OCI-LY7 (cell line): ENCODE measurements at regions not wholly inside any gene's neighbourhood (a gene's known extent, or its start where the extent isn't known, plus 50 kb on each side); places are given as distances from the start of the nearest gene placed in this dataset.

Experiments
- BruUV-seq: library from RNA; stranded (reverse); fragments of 400-500 nt; replicated peaks from 2 replicates; lab custom pipeline; 2021; lab: Mats Ljungman, UMichigan
- CTCF ChIA-PET: fragments of 300-600 bp; sonication (Branson Sonifier 250); formaldehyde crosslinking; loops from one replicate; lab custom pipeline; 2022; ENCODE audit warnings: antibody characterized with exemption; ENCODE audit not compliant: unreplicated experiment; lab: Charles Lee
- POLR2A ChIA-PET: fragments of 300-600 bp; sonication (Branson Sonifier 250); formaldehyde crosslinking; loops from one replicate; lab custom pipeline; 2022; ENCODE audit warnings: antibody characterized with exemption; lab: Charles Lee
- DNase-seq: peaks from one replicate; pipeline ENCODE4 v3.0.0-alpha.2; 2015; ENCODE audit warnings: low spot score
- H2AFZ ChIP-seq: fragments of 200-600 bp; sonication (generic), shearing (Covaris generic); 2 replicates; pipeline ENCODE4 v1.6.1; 2014; ENCODE audit warnings: mild to moderate bottlenecking, antibody characterized with exemption, low read length, moderate library complexity
- H3K27ac ChIP-seq: fragments of 200-600 bp; sonication (generic); 2 replicates; pipeline ENCODE4 v1.5.1; 2014; ENCODE audit warnings: mixed run types, low read depth, mild to moderate bottlenecking, moderate library complexity, low read length, inconsistent platforms; ENCODE audit not compliant: poor library complexity, severe bottlenecking
- H3K36me3 ChIP-seq: fragments of 200-600 bp; sonication (generic); 2 replicates; pipeline ENCODE4 v1.6.1; 2014; ENCODE audit warnings: mild to moderate bottlenecking, antibody characterized with exemption, low read length, moderate library complexity, mixed read lengths; ENCODE audit not compliant: insufficient read depth
- H3K4me1 ChIP-seq: fragments of 200-600 bp; sonication (generic); 2 replicates; pipeline ENCODE4 v1.5.1; 2014; ENCODE audit warnings: mild to moderate bottlenecking, low read length; ENCODE audit not compliant: insufficient read depth, poor library complexity, severe bottlenecking
- H3K4me2 ChIP-seq: fragments of 200-600 bp; sonication (generic); 2 replicates; pipeline ENCODE4 v1.6.1; 2014; ENCODE audit warnings: mild to moderate bottlenecking, low read length
- H3K4me3 ChIP-seq: fragments of 200-600 bp; sonication (generic); 2 replicates; pipeline ENCODE4 v1.5.1; 2014; ENCODE audit warnings: mild to moderate bottlenecking, low read depth, low read length; ENCODE audit not compliant: poor library complexity, severe bottlenecking
- H3K79me2 ChIP-seq: fragments of 200-600 bp; sonication (generic); 2 replicates; pipeline ENCODE4 v1.6.1; 2016; ENCODE audit warnings: low read depth, mild to moderate bottlenecking, low read length, moderate library complexity, mixed read lengths; ENCODE audit not compliant: insufficient read depth
- H3K9me2 ChIP-seq: fragments of 200-600 bp; sonication (generic); 2 replicates; pipeline ENCODE4 v1.6.1; 2016; ENCODE audit warnings: mild to moderate bottlenecking, low read length, mixed read lengths; ENCODE audit not compliant: insufficient read depth
- H3K9me3 ChIP-seq: fragments of 200-600 bp; sonication (generic); 2 replicates; pipeline ENCODE4 v1.6.1; 2014; ENCODE audit warnings: mild to moderate bottlenecking, mixed run types, low read length, mixed read lengths
- H4K20me1 ChIP-seq: fragments of 200-600 bp; sonication (generic); 2 replicates; pipeline ENCODE4 v1.6.1; 2014; ENCODE audit warnings: mild to moderate bottlenecking, antibody characterized with exemption, low read length, moderate library complexity, mixed read lengths; ENCODE audit not compliant: insufficient read depth
- EZH2phosphoT487 ChIP-seq: fragments of 200-600 bp; sonication (generic); IDR thresholded peaks from 2 replicates; pipeline ENCODE4 v1.6.1; 2018; ENCODE audit warnings: low read depth, borderline replicate concordance, mild to moderate bottlenecking, mixed run types, antibody characterized with exemption, low read length, moderate library complexity, mixed read lengths
- intact Hi-C: fragments of 100-400 bp; cut with micrococcal nuclease; formaldehyde crosslinking; loops from one replicate; pipeline ENCODE4 v1.10.0; 2022; ENCODE audit not compliant: unreplicated experiment
- TF ChIP-seq, protein P1 (sequence below): fragments of 200-600 bp; sonication (generic); conservative IDR thresholded peaks from 2 replicates; pipeline ENCODE4 v1.5.1; 2014; ENCODE audit warnings: mild to moderate bottlenecking, antibody characterized with exemption, low read length, moderate library complexity, mixed read lengths

DNA sequence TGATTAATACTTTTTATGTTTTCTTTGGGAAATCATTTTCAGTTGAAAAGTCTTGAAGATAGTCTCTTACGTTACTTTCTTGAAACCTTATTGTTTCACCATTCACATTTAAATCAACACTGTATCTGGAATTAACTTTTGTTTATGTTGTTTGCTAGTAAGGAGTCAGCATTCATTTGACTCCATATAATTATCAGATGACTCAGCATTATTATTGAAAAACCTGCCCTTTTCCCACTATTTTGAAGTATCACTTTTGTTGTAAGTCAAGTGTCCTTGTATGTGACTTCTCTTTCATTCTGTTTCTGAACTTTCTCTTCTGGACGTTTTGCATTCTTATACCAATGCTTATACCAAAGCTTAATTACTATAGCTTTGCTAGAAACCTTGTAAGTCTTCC, 186.1 kb upstream of the KLF12 start:
- no TSS peak for BruUV-seq
- intact Hi-C loops = no loop called here
- H3K4me2 ChIP-seq = no peak overlapping the region
- ChIA-PET POLR2A (no interaction called here), CTCF (no interaction called here)
- no peaks in the 10 kb centered on the region for H3K9me3 ChIP-seq
- no peaks in the 10 kb centered on the region for H4K20me1 ChIP-seq
- H3K27ac ChIP-seq = no peak overlapping the region
- no peak for TF ChIP-seq EZH2phosphoT487
- TF ChIP-seq, protein P1, sequence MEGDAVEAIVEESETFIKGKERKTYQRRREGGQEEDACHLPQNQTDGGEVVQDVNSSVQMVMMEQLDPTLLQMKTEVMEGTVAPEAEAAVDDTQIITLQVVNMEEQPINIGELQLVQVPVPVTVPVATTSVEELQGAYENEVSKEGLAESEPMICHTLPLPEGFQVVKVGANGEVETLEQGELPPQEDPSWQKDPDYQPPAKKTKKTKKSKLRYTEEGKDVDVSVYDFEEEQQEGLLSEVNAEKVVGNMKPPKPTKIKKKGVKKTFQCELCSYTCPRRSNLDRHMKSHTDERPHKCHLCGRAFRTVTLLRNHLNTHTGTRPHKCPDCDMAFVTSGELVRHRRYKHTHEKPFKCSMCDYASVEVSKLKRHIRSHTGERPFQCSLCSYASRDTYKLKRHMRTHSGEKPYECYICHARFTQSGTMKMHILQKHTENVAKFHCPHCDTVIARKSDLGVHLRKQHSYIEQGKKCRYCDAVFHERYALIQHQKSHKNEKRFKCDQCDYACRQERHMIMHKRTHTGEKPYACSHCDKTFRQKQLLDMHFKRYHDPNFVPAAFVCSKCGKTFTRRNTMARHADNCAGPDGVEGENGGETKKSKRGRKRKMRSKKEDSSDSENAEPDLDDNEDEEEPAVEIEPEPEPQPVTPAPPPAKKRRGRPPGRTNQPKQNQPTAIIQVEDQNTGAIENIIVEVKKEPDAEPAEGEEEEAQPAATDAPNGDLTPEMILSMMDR = no peak
- no peaks in the 10 kb centered on the region for H3K4me1 ChIP-seq
- no peaks in the 10 kb centered on the region for H3K36me3 ChIP-seq
- 0 out of 2 replicates have a peak, but pooled peaks cover 3% of the 10 kb centered on the region for H3K9me2 ChIP-seq
- H3K79me2 ChIP-seq = no peaks in the 10 kb centered on the region
- no peak overlapping the region for H3K4me3 ChIP-seq
- DNase-seq = no peak
- no peak overlapping the region for H2AFZ ChIP-seq

DNA sequence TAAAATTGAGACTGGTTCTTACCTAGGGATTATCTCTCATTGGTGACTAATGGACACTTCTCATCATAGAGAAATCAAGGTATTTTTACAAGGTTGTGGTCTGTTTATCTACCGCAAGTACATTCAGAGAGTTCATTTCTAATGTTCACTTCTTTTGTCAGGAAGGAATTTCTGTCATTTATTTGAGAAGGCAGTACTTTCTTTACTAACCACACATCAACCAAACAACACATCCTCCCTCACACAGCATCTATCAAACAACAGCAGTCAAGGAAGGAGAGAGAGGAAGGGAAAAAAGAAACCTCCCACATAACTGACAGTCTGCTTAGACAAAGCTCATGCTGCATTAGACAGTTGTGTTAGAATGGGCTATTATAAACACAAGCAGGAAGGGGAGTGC, 182.3 kb upstream of the KLF12 start:
- POLR2A ChIA-PET = interaction anchor here (0.6 to 1.6 kb wide), 4 partner anchors 8 to 776 kb away, joined by 3 to 5 read pairs (median 4); no protein-coding TSS in a partner anchor
- TF ChIP-seq, protein P1 = no peak
- Histone ChIP-seq H3K9me3 (no peaks in the 10 kb centered on the region), H2AFZ (no peak overlapping the region), H3K36me3 (no peaks in the 10 kb centered on the region), H3K4me1 (no peaks in the 10 kb centered on the region), H3K27ac (no peak overlapping the region), H3K4me2 (no peak overlapping the region), H3K4me3 (no peak overlapping the region), H3K9me2 (0 out of 2 replicates have a peak, but pooled peaks cover 3% of the 10 kb centered on the region), H4K20me1 (no peaks in the 10 kb centered on the region), H3K79me2 (no peaks in the 10 kb centered on the region)
- intact Hi-C loops = no loop called here
- no TSS peak for BruUV-seq
- no peak for DNase-seq
- CTCF ChIA-PET = no interaction called here

DNA sequence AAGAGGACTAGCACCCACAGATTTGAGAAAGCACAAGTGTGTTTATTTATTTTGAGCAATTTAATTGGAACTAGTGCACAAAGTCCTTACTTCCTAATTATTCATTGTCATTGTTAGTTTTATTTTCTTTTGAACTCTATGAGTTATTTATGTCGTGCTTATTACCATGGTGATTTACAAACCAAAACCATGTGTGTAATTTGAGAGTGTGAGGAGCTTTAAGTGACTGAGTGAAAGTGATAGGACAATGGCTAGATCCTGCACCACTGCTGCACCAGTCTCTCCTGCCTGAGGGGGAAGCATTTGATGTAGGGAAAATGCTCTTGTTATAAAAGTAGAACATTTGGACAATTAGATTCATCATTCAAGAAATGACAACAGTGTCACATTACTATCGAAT, 172.3 kb upstream of the KLF12 start:
- Histone ChIP-seq H3K9me2 (no peaks in the 10 kb centered on the region), H3K79me2 (no peaks in the 10 kb centered on the region), H4K20me1 (no peaks in the 10 kb centered on the region), H3K36me3 (no peaks in the 10 kb centered on the region), H3K4me2 (no peak overlapping the region), H3K27ac (no peak overlapping the region), H3K4me3 (no peak overlapping the region), H3K4me1 (no peaks in the 10 kb centered on the region), H3K9me3 (no peaks in the 10 kb centered on the region), H2AFZ (no peak overlapping the region)
- no TSS peak for BruUV-seq
- CTCF ChIA-PET = no interaction called here
- TF ChIP-seq EZH2phosphoT487 = no peak
- TF ChIP-seq, protein P1 = no peak
- intact Hi-C loops = no loop called here
- POLR2A ChIA-PET = no interaction called here
- DNase-seq = no peak
